ENCODE measurements at regions not wholly inside any gene's neighbourhood (a gene's known extent, or its start where the extent isn't known, plus 50 kb on each side); places are given as distances from the start of the nearest gene placed in this dataset.

DNA sequence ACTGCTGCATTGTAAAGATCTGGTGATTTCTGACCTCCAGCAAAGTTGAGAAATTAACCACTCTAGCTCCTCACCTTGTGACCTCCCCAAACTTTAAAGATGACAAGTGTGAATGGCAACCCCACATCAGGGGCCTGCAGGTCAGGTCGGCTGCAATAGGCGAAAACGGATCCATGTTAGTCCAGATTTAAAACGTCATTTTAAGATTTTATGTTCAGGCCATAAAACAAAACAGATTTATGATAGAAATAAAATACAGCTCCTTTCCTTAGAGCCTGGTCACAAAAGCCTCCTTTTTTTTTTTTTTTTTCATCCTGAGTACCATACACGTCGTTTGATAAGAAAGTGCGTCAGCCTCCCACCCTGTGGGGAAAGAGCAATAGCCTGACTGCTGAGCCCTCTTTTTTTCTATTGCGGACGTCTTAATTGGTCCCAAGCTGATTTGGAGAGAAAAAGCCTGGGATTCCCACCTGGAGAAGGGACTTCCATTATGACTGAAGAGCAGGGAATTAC, 519.2 kb upstream of the NOX3 start:
- Histone ChIP-seq H3K4me1 (ENCODE audit: control insufficient read depth, insufficient read depth, low read length) (peaks cover 6% of the 10 kb centered on the region), H3K27ac (ENCODE audit: low read depth, low read length) (no peak overlapping the region), H3K4me3 (ENCODE audit: low read depth, low read length) (no peak overlapping the region), H3K27me3 (ENCODE audit: control insufficient read depth, insufficient read depth, low read length) (no peaks in the 10 kb centered on the region), H3K36me3 (ENCODE audit: control insufficient read depth, insufficient read depth, low read length) (no peaks in the 10 kb centered on the region), H3K9me3 (ENCODE audit: control insufficient read depth, insufficient read depth, low read length) (no peaks in the 10 kb centered on the region)
- DNase-seq (ENCODE audit: low read depth in 4 of 6, low spot score in 6 of 6), result no peak
- 52% methylated on average over 2 of the region's 9 CpGs for WGBS (ENCODE audit: insufficient coverage)

- DNase-seq (ENCODE audit: low read depth in 4 of 6, low spot score in 6 of 6), result no peak
- Histone ChIP-seq H3K36me3 (ENCODE audit: control insufficient read depth, insufficient read depth, low read length) (no peaks in the 10 kb centered on the region), H3K9me3 (ENCODE audit: control insufficient read depth, insufficient read depth, low read length) (no peaks in the 10 kb centered on the region), H3K27me3 (ENCODE audit: control insufficient read depth, insufficient read depth, low read length) (no peaks in the 10 kb centered on the region), H3K27ac (ENCODE audit: low read depth, low read length) (no peak overlapping the region), H3K4me1 (ENCODE audit: control insufficient read depth, insufficient read depth, low read length) (peaks cover 6% of the 10 kb centered on the region), H3K4me3 (ENCODE audit: low read depth, low read length) (no peak overlapping the region)
- WGBS (ENCODE audit: insufficient coverage), result 100% methylated on average over 3 of the region's 17 CpGs
Observed at GRCh38 chr6:155974359-155974758, 518.7 kb upstream of the NOX3 start.

GRCh38 chr6:155970876-155971708, 515.5 kb upstream of the NOX3 start:
- Histone ChIP-seq H3K9me3 (ENCODE audit: control insufficient read depth, insufficient read depth, low read length) (no peaks in the 10 kb centered on the region), H3K27me3 (ENCODE audit: control insufficient read depth, insufficient read depth, low read length) (no peaks in the 10 kb centered on the region), H3K4me3 (ENCODE audit: low read depth, low read length) (no peak overlapping the region), H3K36me3 (ENCODE audit: control insufficient read depth, insufficient read depth, low read length) (no peaks in the 10 kb centered on the region), H3K27ac (ENCODE audit: low read depth, low read length) (no peak overlapping the region), H3K4me1 (ENCODE audit: control insufficient read depth, insufficient read depth, low read length) (peaks cover 6% of the 10 kb centered on the region)
- 67% methylated on average over 1 of the region's 7 CpGs for WGBS (ENCODE audit: insufficient coverage)
- no peak for DNase-seq (ENCODE audit: low read depth in 4 of 6, low spot score in 6 of 6)

- no peaks in the 10 kb centered on the region for H3K9me3 ChIP-seq (ENCODE audit: control insufficient read depth, insufficient read depth, low read length)
- H3K27ac ChIP-seq (ENCODE audit: low read depth, low read length), result no peak overlapping the region
Observed at GRCh38 chr6:155970472-155970871, 514.8 kb upstream of the NOX3 start.

GRCh38 chr6:155968921-155969320, 513.3 kb upstream of the NOX3 start:
- Histone ChIP-seq H3K36me3 (ENCODE audit: control insufficient read depth, insufficient read depth, low read length) (no peaks in the 10 kb centered on the region), H3K4me1 (ENCODE audit: control insufficient read depth, insufficient read depth, low read length) (no peaks in the 10 kb centered on the region), H3K4me3 (ENCODE audit: low read depth, low read length) (no peak overlapping the region), H3K27me3 (ENCODE audit: control insufficient read depth, insufficient read depth, low read length) (no peaks in the 10 kb centered on the region), H3K27ac (ENCODE audit: low read depth, low read length) (no peak overlapping the region), H3K9me3 (ENCODE audit: control insufficient read depth, insufficient read depth, low read length) (no peaks in the 10 kb centered on the region)
- WGBS (ENCODE audit: insufficient coverage), result no CpG with 5 or more reads among the region's 1 CpG
- no peak for DNase-seq (ENCODE audit: low read depth in 4 of 6, low spot score in 6 of 6)

More at GRCh38 chr6:155970472-155970871, 514.8 kb upstream of the NOX3 start:
- H3K36me3 ChIP-seq (ENCODE audit: control insufficient read depth, insufficient read depth, low read length), result no peaks in the 10 kb centered on the region
- no peaks in the 10 kb centered on the region for H3K27me3 ChIP-seq (ENCODE audit: control insufficient read depth, insufficient read depth, low read length)
- no peak for DNase-seq (ENCODE audit: low read depth in 4 of 6, low spot score in 6 of 6)
- H3K4me1 ChIP-seq (ENCODE audit: control insufficient read depth, insufficient read depth, low read length), result peaks cover 6% of the 10 kb centered on the region
- H3K4me3 ChIP-seq (ENCODE audit: low read depth, low read length), result no peak overlapping the region

DNA sequence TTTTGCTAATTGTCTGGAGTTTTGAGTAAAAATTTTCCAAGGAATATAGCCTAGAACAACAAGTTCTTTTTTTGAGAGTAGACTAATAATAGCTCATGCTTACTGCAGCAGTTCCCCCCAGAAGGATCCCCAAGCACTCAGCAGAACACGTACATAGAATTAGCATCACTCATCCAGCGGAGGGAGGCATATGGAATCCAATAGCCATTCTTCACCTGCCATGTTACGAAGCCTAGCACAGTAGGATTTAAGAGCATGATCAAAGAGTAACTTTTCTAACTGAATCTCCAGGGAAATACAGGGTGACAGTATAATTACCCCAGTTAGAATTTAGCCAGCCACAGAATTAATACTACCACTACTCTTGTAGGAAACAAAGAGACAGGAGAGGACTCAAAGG, 511.7 kb upstream of the NOX3 start:
- Histone ChIP-seq H3K4me1 (ENCODE audit: control insufficient read depth, insufficient read depth, low read length) (no peaks in the 10 kb centered on the region), H3K4me3 (ENCODE audit: low read depth, low read length) (no peak overlapping the region), H3K27ac (ENCODE audit: low read depth, low read length) (no peak overlapping the region), H3K9me3 (ENCODE audit: control insufficient read depth, insufficient read depth, low read length) (no peaks in the 10 kb centered on the region), H3K36me3 (ENCODE audit: control insufficient read depth, insufficient read depth, low read length) (no peaks in the 10 kb centered on the region), H3K27me3 (ENCODE audit: control insufficient read depth, insufficient read depth, low read length) (no peaks in the 10 kb centered on the region)
- no CpG with 5 or more reads among the region's 3 CpGs for WGBS (ENCODE audit: insufficient coverage)
- no peak for DNase-seq (ENCODE audit: low read depth in 4 of 6, low spot score in 6 of 6)

GRCh38 chr6:155964544-155964943, 508.9 kb upstream of the NOX3 start:
- Histone ChIP-seq H3K4me1 (ENCODE audit: control insufficient read depth, insufficient read depth, low read length) (no peaks in the 10 kb centered on the region), H3K27ac (ENCODE audit: low read depth, low read length) (no peak overlapping the region), H3K9me3 (ENCODE audit: control insufficient read depth, insufficient read depth, low read length) (no peaks in the 10 kb centered on the region), H3K27me3 (ENCODE audit: control insufficient read depth, insufficient read depth, low read length) (no peaks in the 10 kb centered on the region), H3K36me3 (ENCODE audit: control insufficient read depth, insufficient read depth, low read length) (no peaks in the 10 kb centered on the region), H3K4me3 (ENCODE audit: low read depth, low read length) (no peak overlapping the region)
- no CpG with 5 or more reads among the region's 2 CpGs for WGBS (ENCODE audit: insufficient coverage)
- no peak for DNase-seq (ENCODE audit: low read depth in 4 of 6, low spot score in 6 of 6)

DNA sequence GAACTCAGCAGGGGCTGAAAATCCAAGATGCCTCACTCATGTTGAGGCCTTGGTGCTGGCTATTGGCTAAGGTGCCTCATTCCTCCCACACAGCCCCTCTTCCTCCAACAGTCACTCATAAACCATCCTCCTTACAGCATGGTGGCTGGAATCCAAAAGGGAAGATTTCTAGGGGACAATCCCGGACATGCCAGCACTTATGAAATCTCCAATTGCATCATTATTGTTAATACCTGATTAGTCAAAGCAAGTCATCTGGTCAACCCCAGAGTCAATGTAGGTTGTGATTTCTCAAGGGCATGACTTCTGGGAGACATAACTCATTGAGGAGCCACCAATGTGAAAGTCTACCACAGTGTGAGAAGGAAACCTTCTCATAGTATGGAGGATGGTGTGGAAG, 506.6 kb upstream of the NOX3 start:
- Histone ChIP-seq H3K27me3 (ENCODE audit: control insufficient read depth, insufficient read depth, low read length) (no peaks in the 10 kb centered on the region), H3K4me1 (ENCODE audit: control insufficient read depth, insufficient read depth, low read length) (no peaks in the 10 kb centered on the region), H3K9me3 (ENCODE audit: control insufficient read depth, insufficient read depth, low read length) (no peaks in the 10 kb centered on the region), H3K4me3 (ENCODE audit: low read depth, low read length) (no peak overlapping the region), H3K36me3 (ENCODE audit: control insufficient read depth, insufficient read depth, low read length) (no peaks in the 10 kb centered on the region), H3K27ac (ENCODE audit: low read depth, low read length) (no peak overlapping the region)
- no peak for DNase-seq (ENCODE audit: low read depth in 4 of 6, low spot score in 6 of 6)
- no CpG with 5 or more reads among the region's 1 CpG for WGBS (ENCODE audit: insufficient coverage)

- 65% methylated on average over 4 of the region's 6 CpGs for WGBS (ENCODE audit: insufficient coverage)
Observed at GRCh38 chr6:155959898-155960495, 504.4 kb upstream of the NOX3 start.

GRCh38 chr6:155958550-155958949, 502.9 kb upstream of the NOX3 start:
- no peak for DNase-seq (ENCODE audit: low read depth in 4 of 6, low spot score in 6 of 6)
- no peaks in the 10 kb centered on the region for H3K27me3 ChIP-seq (ENCODE audit: control insufficient read depth, insufficient read depth, low read length)
- H3K36me3 ChIP-seq (ENCODE audit: control insufficient read depth, insufficient read depth, low read length), result no peaks in the 10 kb centered on the region
- no peak overlapping the region for H3K27ac ChIP-seq (ENCODE audit: low read depth, low read length)
- H3K4me1 ChIP-seq (ENCODE audit: control insufficient read depth, insufficient read depth, low read length), result no peaks in the 10 kb centered on the region
- no CpG with 5 or more reads among the region's 2 CpGs for WGBS (ENCODE audit: insufficient coverage)
- H3K4me3 ChIP-seq (ENCODE audit: low read depth, low read length), result no peak overlapping the region
- no peaks in the 10 kb centered on the region for H3K9me3 ChIP-seq (ENCODE audit: control insufficient read depth, insufficient read depth, low read length)

More at GRCh38 chr6:155959898-155960495, 504.4 kb upstream of the NOX3 start:
- Histone ChIP-seq H3K4me3 (ENCODE audit: low read depth, low read length) (no peak overlapping the region), H3K27ac (ENCODE audit: low read depth, low read length) (no peak overlapping the region), H3K4me1 (ENCODE audit: control insufficient read depth, insufficient read depth, low read length) (no peaks in the 10 kb centered on the region), H3K27me3 (ENCODE audit: control insufficient read depth, insufficient read depth, low read length) (no peaks in the 10 kb centered on the region), H3K9me3 (ENCODE audit: control insufficient read depth, insufficient read depth, low read length) (no peaks in the 10 kb centered on the region), H3K36me3 (ENCODE audit: control insufficient read depth, insufficient read depth, low read length) (no peaks in the 10 kb centered on the region)
- DNase-seq (ENCODE audit: low read depth in 4 of 6, low spot score in 6 of 6), result peak in 1 of 6 donors; percentile 73
